Progenitor cell of endocrine pancreas (in vitro differentiated cells): ENCODE measurements at regions not wholly inside any gene's neighbourhood (a gene's known extent, or its start where the extent isn't known, plus 50 kb on each side); places are given as distances from the start of the nearest gene placed in this dataset.
A peak's percentile ranks its signal among the peaks of the same experiment; 100 is the strongest.

Source experiments
- DNase-seq: peaks from one replicate; pipeline ENCODE4 v3.0.0; 2021; ENCODE audit warnings: low spot score; ENCODE audit not compliant: unreplicated experiment
- H3K27ac Mint-ChIP-seq: 2 replicates; pipeline ENCODE4 v1.8.0; 2021; ENCODE audit warnings: mild to moderate bottlenecking, moderate library complexity, mixed read lengths
- H3K27me3 Mint-ChIP-seq: 2 replicates; pipeline ENCODE4 v1.8.0; 2021; ENCODE audit warnings: mixed read lengths
- H3K36me3 Mint-ChIP-seq: 2 replicates; pipeline ENCODE4 v1.8.0; 2022; ENCODE audit warnings: mixed read lengths; ENCODE audit not compliant: insufficient read depth
- H3K4me1 Mint-ChIP-seq: 2 replicates; pipeline ENCODE4 v1.8.0; 2021; ENCODE audit warnings: low read depth, mixed read lengths
- H3K4me3 Mint-ChIP-seq: 2 replicates; pipeline ENCODE4 v1.8.0; 2021; ENCODE audit warnings: low read depth, mild to moderate bottlenecking, moderate library complexity, mixed read lengths
- H3K9me3 Mint-ChIP-seq: 2 replicates; pipeline ENCODE4 v1.8.0; 2021; ENCODE audit warnings: low read depth, mixed read lengths
- TF ChIP-seq, protein P1 (sequence below): fragments of 200-600 bp; sonication (generic); IDR thresholded peaks from one replicate; pipeline ENCODE4 v1.5.0; 2021; ENCODE audit warnings: antibody characterized with exemption, mild to moderate bottlenecking; ENCODE audit not compliant: unreplicated experiment

DNA sequence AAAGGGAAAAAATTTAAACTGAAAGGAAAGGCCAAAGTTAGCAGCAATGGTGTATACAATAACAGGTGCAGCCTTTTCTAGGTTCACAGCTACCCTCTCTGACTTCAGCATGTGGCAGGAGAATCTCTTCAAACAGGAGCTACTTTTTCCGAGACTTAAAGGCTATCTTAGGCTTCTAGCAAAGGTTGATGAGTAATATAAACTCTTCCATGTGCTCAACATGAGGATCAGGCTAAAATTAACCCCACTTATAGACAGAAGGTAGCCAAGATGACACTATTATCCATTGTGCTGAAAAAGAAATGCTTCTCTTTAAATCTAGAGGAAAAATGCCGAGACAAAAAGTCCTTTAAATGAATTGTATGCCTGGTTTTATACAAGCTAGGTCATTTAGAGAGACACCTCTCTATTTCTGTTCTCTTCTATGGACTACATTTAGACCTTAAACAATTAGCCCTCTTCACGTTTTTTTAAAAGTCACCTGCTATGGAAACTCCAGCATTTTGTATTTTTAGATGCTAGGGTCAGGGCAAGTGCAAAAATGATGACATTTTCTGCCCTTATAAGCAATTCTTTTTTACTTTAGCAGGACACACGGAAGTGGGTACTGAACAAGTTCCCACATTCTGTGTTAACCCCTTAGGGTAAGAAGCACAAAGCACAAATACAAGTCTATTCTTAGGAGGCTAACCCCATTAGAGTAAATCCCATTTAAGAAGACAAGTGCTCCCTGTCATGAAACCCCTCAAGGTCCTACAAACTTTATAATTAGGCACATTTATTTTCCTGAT, 216.8 kb upstream of the CITED2 start:
- DNase-seq, result no peak
- TF ChIP-seq, protein P1, sequence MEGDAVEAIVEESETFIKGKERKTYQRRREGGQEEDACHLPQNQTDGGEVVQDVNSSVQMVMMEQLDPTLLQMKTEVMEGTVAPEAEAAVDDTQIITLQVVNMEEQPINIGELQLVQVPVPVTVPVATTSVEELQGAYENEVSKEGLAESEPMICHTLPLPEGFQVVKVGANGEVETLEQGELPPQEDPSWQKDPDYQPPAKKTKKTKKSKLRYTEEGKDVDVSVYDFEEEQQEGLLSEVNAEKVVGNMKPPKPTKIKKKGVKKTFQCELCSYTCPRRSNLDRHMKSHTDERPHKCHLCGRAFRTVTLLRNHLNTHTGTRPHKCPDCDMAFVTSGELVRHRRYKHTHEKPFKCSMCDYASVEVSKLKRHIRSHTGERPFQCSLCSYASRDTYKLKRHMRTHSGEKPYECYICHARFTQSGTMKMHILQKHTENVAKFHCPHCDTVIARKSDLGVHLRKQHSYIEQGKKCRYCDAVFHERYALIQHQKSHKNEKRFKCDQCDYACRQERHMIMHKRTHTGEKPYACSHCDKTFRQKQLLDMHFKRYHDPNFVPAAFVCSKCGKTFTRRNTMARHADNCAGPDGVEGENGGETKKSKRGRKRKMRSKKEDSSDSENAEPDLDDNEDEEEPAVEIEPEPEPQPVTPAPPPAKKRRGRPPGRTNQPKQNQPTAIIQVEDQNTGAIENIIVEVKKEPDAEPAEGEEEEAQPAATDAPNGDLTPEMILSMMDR, result no peak
- Mint-ChIP-seq H3K4me3 (no peak overlapping the region), H3K27me3 (no peaks in the 10 kb centered on the region), H3K27ac (peak overlapping the region; percentile 62), H3K4me1 (peaks cover 44% of the 10 kb centered on the region), H3K36me3 (no peaks in the 10 kb centered on the region), H3K9me3 (no peaks in the 10 kb centered on the region)

DNA sequence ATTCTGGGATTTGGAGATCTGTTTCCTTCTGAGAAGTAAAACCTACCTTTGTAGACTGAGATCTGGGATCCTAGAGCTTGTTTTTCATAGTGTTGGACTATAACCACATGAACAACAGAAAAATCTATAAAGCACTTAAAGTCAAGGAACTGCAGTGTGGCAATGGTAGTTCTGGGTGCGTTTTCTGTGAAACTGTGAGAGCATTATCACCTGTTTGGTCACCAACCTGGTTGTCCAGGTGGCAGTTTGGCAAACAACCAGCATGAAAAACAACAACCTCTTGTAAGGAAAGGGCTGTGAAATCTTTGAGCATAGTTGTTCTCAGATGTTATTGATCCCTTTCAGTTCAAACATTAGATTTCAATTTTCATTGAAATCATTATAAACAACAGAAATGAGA, 215.8 kb upstream of the CITED2 start:
- no peaks in the 10 kb centered on the region for H3K36me3 Mint-ChIP-seq
- TF ChIP-seq, protein P1, result no peak
- no peak overlapping the region for H3K4me3 Mint-ChIP-seq
- no peaks in the 10 kb centered on the region for H3K27me3 Mint-ChIP-seq
- peak overlapping the region; percentile 90 for H3K27ac Mint-ChIP-seq
- DNase-seq, result no peak
- no peaks in the 10 kb centered on the region for H3K9me3 Mint-ChIP-seq
- peaks cover 44% of the 10 kb centered on the region for H3K4me1 Mint-ChIP-seq

DNA sequence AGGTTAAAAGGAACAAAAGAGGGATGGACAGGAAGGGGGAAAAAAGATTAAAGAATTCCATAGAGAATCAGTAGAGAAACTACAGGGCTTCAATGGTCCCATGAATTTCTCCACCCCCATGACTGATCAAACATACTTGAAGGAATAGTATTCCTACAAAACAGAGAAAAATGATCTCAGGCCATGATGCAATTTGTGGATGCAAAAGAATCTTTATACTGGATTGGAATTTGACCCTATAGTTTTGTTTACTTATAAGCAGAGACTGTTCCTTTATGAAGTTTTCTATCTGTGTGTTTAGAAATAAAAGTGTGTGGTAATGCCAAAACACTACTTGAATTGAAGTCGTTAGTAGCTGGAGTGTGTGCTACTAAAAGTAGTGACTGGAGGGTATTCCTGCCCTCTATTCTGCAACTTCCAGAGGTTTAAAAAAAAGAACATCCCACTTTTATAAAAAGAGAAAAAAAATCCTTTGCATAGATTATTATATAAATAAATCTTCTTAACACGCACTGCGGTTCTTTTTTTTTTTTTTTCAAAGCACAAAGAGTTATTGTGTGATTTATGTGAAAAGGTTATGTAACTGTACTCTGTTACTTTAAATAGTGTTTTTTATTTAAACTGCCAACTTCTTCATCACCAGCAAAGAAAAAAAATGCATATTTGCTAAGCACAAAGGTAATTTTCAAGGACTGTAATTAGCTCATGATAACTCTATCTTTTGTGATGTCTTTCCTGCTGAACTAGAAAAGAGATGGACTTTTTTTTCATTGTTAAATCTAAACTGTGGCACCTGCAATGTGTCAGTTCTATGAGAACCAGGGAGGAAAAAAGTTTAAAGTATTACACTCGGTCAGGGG, 214.5 kb upstream of the CITED2 start:
- no peak for DNase-seq
- no peaks in the 10 kb centered on the region for H3K36me3 Mint-ChIP-seq
- TF ChIP-seq, protein P1, result no peak
- peaks cover 41% of the 10 kb centered on the region for H3K4me1 Mint-ChIP-seq
- H3K9me3 Mint-ChIP-seq, result no peaks in the 10 kb centered on the region
- no peak overlapping the region for H3K4me3 Mint-ChIP-seq
- H3K27ac Mint-ChIP-seq, result peak overlapping the region; percentile 71
- H3K27me3 Mint-ChIP-seq, result no peaks in the 10 kb centered on the region

DNA sequence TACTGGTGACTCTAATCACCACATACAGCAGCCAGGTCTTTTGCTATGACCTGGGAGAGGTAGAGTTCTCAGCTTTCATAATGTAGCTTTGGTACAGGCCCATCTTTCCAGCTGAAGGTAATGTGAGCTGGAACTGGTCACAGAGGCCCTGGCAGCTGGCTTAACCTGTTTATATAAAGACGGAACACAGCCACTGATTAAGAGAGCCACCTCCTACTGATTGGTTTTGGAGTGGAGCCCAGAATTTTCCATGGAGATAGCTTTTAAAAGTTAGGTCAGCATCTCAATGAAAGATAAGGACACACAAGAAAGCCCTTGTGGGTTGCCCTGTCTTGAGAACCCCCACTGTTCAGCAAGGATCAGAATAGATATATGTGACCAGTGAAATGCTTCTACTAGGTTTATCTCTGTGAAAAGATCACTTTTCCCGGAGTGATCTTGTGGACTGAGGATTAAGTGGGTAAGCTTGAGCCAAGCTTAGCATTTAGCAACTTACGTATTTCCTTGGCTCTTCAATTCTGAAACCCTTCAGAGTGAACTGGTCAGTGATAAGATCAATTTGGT, 213.7 kb upstream of the CITED2 start:
- Mint-ChIP-seq H3K27me3 (no peaks in the 10 kb centered on the region), H3K4me3 (no peak overlapping the region), H3K36me3 (no peaks in the 10 kb centered on the region), H3K4me1 (peaks cover 43% of the 10 kb centered on the region), H3K27ac (peak overlapping the region; percentile 19), H3K9me3 (no peaks in the 10 kb centered on the region)
- no peak for DNase-seq
- TF ChIP-seq, protein P1, result no peak

DNA sequence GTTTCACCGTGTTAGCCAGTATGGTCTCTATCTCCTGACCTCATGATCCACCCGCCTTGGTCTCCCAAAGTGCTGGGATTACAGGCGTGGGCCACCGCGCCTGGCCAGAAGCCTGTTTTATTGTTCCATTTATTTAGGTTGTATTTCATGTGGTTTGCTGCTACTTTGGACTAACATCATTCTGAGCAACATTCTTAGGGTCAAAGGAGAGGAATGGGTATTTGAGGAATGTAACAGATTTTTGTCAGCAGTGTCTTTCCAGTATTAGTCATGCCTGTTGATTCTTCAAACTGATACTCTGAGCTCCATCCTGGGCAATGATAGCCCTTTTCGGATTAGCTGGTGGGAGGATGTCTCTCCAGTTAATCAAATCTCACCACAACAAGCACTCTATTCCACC, 213.0 kb upstream of the CITED2 start:
- Mint-ChIP-seq H3K27ac (no peak overlapping the region), H3K9me3 (no peaks in the 10 kb centered on the region), H3K27me3 (no peaks in the 10 kb centered on the region), H3K4me1 (peaks cover 43% of the 10 kb centered on the region), H3K36me3 (no peaks in the 10 kb centered on the region), H3K4me3 (no peak overlapping the region)
- TF ChIP-seq, protein P1, result no peak
- no peak for DNase-seq
